MCF 10A (cell line): ENCODE measurements at regions not wholly inside any gene's neighbourhood (a gene's known extent, or its start where the extent isn't known, plus 50 kb on each side); places are given as distances from the start of the nearest gene placed in this dataset.

Experiments
- BruUV-seq: library from RNA; stranded (reverse); fragments of 400-500 nt; replicated peaks from 2 replicates; lab custom pipeline; 2021; lab: Mats Ljungman, UMichigan
- CTCF ChIA-PET: fragments of 300-600 bp; sonication (Branson Sonifier 250); formaldehyde crosslinking; extraction: SDS; loops from one replicate; lab custom pipeline; 2021; ENCODE audit warnings: antibody characterized with exemption, inconsistent platforms; lab: Yijun Ruan, JAX
- POLR2A ChIA-PET: fragments of 300-600, 350-650 bp; sonication (Branson Sonifier 250); formaldehyde crosslinking; extraction: SDS; loops from one replicate; lab custom pipeline; 2020; ENCODE audit warnings: antibody characterized with exemption, inconsistent platforms; lab: Yijun Ruan, JAX
- DNase-seq: peaks from one replicate; pipeline ENCODE4 v3.0.0-alpha.2; 2018; ENCODE audit not compliant: unreplicated experiment
- H3K27ac Mint-ChIP-seq: one replicate; pipeline ENCODE4 v1.8.0; 2022; ENCODE audit warnings: mild to moderate bottlenecking, low read depth, mixed read lengths; ENCODE audit not compliant: unreplicated experiment
- H3K27me3 Mint-ChIP-seq: one replicate; pipeline ENCODE4 v1.8.0; 2022; ENCODE audit warnings: mixed read lengths; ENCODE audit not compliant: insufficient read depth, unreplicated experiment
- H3K36me3 Mint-ChIP-seq: one replicate; pipeline ENCODE4 v1.8.0; 2022; ENCODE audit warnings: mild to moderate bottlenecking, moderate library complexity, mixed read lengths; ENCODE audit not compliant: insufficient read depth, unreplicated experiment
- H3K4me1 Mint-ChIP-seq: one replicate; pipeline ENCODE4 v1.8.0; 2022; ENCODE audit warnings: mixed read lengths; ENCODE audit not compliant: insufficient read depth, unreplicated experiment
- H3K4me3 Mint-ChIP-seq: one replicate; pipeline ENCODE4 v1.8.0; 2022; ENCODE audit warnings: mild to moderate bottlenecking, moderate library complexity, mixed read lengths; ENCODE audit not compliant: unreplicated experiment
- H3K9me3 Mint-ChIP-seq: one replicate; pipeline ENCODE4 v1.8.0; 2022; ENCODE audit warnings: mixed read lengths; ENCODE audit not compliant: unreplicated experiment
- intact Hi-C: fragments of 100-400 bp; cut with micrococcal nuclease; formaldehyde crosslinking; loops from 2 replicates; pipeline ENCODE4 v1.14.1; 2022
- TF ChIP-seq, protein P1 (sequence below): fragments of 200-600 bp; IDR thresholded peaks from one replicate; pipeline ENCODE4 v1.8.0; 2022; ENCODE audit warnings: antibody characterized with exemption, mild to moderate bottlenecking; ENCODE audit not compliant: unreplicated experiment

DNA sequence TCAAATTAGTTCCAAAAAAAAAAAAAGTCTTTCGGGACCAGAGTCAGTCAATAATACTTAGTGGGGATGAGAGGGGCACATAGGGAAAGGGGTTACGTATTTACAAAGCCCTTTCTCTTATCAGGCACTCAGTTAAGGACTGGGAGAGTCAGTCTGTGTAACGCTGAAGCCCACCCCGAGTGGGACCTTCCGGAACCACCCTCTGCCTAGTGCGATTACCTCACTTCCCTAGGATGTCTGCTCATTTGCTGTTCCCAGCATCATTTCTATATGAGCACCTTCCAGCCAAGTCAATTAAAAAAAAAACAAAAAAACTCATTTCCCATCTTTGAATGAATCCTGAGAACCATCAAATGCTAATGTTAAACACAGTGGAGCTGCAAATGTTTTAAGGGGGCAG lies 76.9 kb downstream of the BMP4 start:
- no peak overlapping the region for H3K27ac Mint-ChIP-seq
- no peaks in the 10 kb centered on the region for H3K4me1 Mint-ChIP-seq
- ChIA-PET CTCF (interaction anchor here (0.7 kb wide), 1 partner anchor 454 kb away, joined by 3 read pairs; no protein-coding TSS in a partner anchor), POLR2A (no interaction called here)
- TF ChIP-seq, protein P1, sequence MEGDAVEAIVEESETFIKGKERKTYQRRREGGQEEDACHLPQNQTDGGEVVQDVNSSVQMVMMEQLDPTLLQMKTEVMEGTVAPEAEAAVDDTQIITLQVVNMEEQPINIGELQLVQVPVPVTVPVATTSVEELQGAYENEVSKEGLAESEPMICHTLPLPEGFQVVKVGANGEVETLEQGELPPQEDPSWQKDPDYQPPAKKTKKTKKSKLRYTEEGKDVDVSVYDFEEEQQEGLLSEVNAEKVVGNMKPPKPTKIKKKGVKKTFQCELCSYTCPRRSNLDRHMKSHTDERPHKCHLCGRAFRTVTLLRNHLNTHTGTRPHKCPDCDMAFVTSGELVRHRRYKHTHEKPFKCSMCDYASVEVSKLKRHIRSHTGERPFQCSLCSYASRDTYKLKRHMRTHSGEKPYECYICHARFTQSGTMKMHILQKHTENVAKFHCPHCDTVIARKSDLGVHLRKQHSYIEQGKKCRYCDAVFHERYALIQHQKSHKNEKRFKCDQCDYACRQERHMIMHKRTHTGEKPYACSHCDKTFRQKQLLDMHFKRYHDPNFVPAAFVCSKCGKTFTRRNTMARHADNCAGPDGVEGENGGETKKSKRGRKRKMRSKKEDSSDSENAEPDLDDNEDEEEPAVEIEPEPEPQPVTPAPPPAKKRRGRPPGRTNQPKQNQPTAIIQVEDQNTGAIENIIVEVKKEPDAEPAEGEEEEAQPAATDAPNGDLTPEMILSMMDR, result no peak
- intact Hi-C loops, result no loop called here
- H3K4me3 Mint-ChIP-seq, result no peak overlapping the region
- no TSS peak for BruUV-seq
- no peaks in the 10 kb centered on the region for H3K9me3 Mint-ChIP-seq
- no peak for DNase-seq
- H3K27me3 Mint-ChIP-seq, result no peaks in the 10 kb centered on the region
- no peaks in the 10 kb centered on the region for H3K36me3 Mint-ChIP-seq

DNA sequence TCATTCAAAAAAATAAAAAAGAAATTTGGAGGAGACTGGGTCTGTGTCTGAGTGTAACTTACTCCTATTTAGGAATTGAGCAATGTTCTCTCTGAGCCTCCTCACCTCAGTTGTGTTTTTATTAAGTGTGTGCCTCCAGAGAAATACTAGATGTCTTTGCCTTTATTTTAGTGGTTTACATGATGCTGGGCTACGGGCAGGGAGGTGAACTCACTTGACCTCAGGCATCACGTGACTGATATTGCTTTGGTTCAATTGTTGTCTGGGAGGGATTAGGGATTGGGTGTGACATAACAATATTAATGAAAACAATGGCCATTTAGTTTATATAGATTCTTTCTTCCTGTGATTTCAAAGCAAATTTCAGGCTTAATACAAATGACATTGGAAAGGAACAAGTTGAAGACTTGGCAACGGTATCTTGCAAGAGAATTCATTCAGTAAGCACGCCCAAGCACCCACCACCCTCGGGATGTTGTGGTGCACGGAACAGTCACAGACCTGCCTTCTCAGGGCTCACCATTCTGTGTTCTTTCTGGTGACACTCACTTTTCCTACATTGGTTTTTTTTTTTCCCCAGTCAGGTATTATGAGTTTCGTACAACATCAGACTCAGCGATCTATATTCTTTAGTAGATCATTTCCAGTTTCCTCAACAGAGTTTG lies 77.5 kb downstream of the BMP4 start:
- DNase-seq, result no peak
- ChIA-PET CTCF (interaction anchor here (0.7 kb wide), 1 partner anchor 453 kb away, joined by 3 read pairs; no protein-coding TSS in a partner anchor), POLR2A (no interaction called here)
- Mint-ChIP-seq H3K4me1 (no peaks in the 10 kb centered on the region), H3K36me3 (no peaks in the 10 kb centered on the region), H3K9me3 (no peaks in the 10 kb centered on the region), H3K27ac (no peak overlapping the region), H3K4me3 (no peak overlapping the region), H3K27me3 (no peaks in the 10 kb centered on the region)
- no TSS peak for BruUV-seq
- intact Hi-C loops, result no loop called here
- TF ChIP-seq, protein P1, result no peak

DNA sequence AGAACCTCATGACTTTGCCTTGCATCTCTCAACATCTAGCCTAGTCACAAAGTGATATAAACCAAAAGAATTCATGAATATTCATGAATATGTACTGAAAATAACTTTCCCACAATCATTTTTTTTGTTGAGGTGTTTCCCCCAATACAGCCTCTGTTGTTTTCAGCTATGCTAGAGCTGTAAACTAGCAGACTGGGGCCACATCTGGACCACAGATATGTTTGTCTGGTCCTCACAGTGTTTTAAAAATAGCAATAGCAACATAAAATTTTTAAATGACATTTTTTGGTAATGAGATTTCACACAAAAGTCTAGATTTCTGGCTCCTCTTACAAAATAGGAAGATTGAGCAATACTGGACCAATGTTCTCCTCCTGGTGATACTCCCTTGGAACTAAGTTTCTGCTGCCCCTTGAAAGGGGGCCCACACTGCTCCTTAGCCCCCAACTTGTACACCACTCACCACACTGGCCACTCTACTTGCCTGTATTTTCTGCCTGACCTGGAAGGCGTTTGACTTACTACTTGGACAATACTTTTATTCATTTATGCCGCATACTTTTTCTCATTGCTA lies 81.2 kb downstream of the BMP4 start:
- Mint-ChIP-seq H3K36me3 (no peaks in the 10 kb centered on the region), H3K9me3 (no peaks in the 10 kb centered on the region), H3K4me1 (no peaks in the 10 kb centered on the region), H3K27ac (no peak overlapping the region), H3K4me3 (no peak overlapping the region), H3K27me3 (no peaks in the 10 kb centered on the region)
- CTCF ChIA-PET, result no interaction called here
- no peak for DNase-seq
- no TSS peak for BruUV-seq
- POLR2A ChIA-PET, result no interaction called here
- TF ChIP-seq, protein P1, result no peak
- intact Hi-C loops, result no loop called here

DNA sequence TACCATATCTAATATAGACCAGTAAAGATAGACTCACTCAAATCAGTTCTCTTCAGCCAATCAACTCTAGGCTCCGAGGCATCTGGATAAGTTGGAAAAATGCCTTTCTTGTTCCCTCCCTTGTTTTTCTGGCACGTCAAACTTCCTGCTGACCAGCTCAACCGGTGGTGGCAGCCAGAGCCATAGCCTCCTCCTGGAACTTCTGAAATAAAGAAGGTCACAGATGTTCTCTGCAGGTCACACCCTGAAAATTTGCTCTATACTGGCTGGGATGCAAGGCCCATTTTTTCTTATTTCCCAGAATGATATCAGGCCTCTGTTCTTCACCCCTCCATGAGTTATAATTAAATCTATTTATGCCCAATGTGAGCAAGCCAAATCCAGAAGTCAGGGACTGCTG lies 81.9 kb downstream of the BMP4 start:
- H3K27me3 Mint-ChIP-seq, result no peaks in the 10 kb centered on the region
- H3K4me3 Mint-ChIP-seq, result no peak overlapping the region
- no peak for DNase-seq
- H3K36me3 Mint-ChIP-seq, result no peaks in the 10 kb centered on the region
- BruUV-seq, result no TSS peak
- H3K27ac Mint-ChIP-seq, result no peak overlapping the region
- intact Hi-C loops, result no loop called here
- H3K4me1 Mint-ChIP-seq, result no peaks in the 10 kb centered on the region
- no peaks in the 10 kb centered on the region for H3K9me3 Mint-ChIP-seq
- CTCF ChIA-PET, result no interaction called here
- POLR2A ChIA-PET, result no interaction called here
- TF ChIP-seq, protein P1, result no peak
